IMR-90 (cell line): ENCODE measurements at regions not wholly inside any gene's neighbourhood (a gene's known extent, or its start where the extent isn't known, plus 50 kb on each side); places are given as distances from the start of the nearest gene placed in this dataset.

ENCODE experiments used
- ATAC-seq: fragments of 200-7000 bp; cut with Tn5 transposase; 2 replicates; pipeline ENCODE4 v1.9.1; 2020; ENCODE audit warnings: low read depth, mild to moderate bottlenecking, moderate library complexity
- BruUV-seq: library from RNA; stranded (reverse); fragments of 400-500 nt; replicated peaks from 2 replicates; lab custom pipeline; 2021; lab: Mats Ljungman, UMichigan
- CTCF ChIA-PET: fragments of 300-600 bp; formaldehyde crosslinking; extraction: SDS; loops from one replicate; lab custom pipeline; 2021; ENCODE audit warnings: antibody characterized with exemption; lab: Yijun Ruan, JAX
- POLR2A ChIA-PET: fragments of 300-600 bp; sonication (Branson Sonifier 250); formaldehyde crosslinking; loops from one replicate; lab custom pipeline; 2022; ENCODE audit warnings: antibody characterized with exemption; ENCODE audit not compliant: unreplicated experiment; lab: Charles Lee
- DNase-seq: peaks from one replicate; pipeline ENCODE4 v3.0.0; 2013
- H2AFZ ChIP-seq: replicated peaks from 2 replicates; pipeline ENCODE3; 2013; ENCODE audit warnings: low read length, mild to moderate bottlenecking; ENCODE audit not compliant: poor library complexity
- H2AK5ac ChIP-seq: 2 replicates; pipeline ENCODE4 v1.6.1; 2013; ENCODE audit warnings: low read depth, low read length, inconsistent platforms
- H2AK9ac ChIP-seq: replicated peaks from 2 replicates; pipeline ENCODE3; 2013; ENCODE audit warnings: mild to moderate bottlenecking, low read depth, low read length, moderate library complexity; ENCODE audit not compliant: poor library complexity
- H2BK120ac ChIP-seq: 2 replicates; pipeline ENCODE4 v1.6.1; 2013; ENCODE audit warnings: low read depth, low read length, inconsistent platforms
- H2BK15ac ChIP-seq: 3 replicates; pipeline ENCODE4 v1.6.1; 2013; ENCODE audit warnings: low read depth, low read length, inconsistent platforms
- H2BK20ac ChIP-seq: 2 replicates; pipeline ENCODE4 v1.6.1; 2013; ENCODE audit warnings: low read depth, mild to moderate bottlenecking, inconsistent platforms, low read length, moderate library complexity
- H2BK5ac ChIP-seq: 2 replicates; pipeline ENCODE4 v1.6.1; 2013; ENCODE audit warnings: mild to moderate bottlenecking, low read depth, low read length, inconsistent platforms; ENCODE audit not compliant: poor library complexity, severe bottlenecking
- H3K14ac ChIP-seq: replicated peaks from 2 replicates; pipeline ENCODE4 v1.6.1; 2013; ENCODE audit warnings: low read depth, low read length, inconsistent platforms
- H3K18ac ChIP-seq: 2 replicates; pipeline ENCODE4 v1.6.1; 2013; ENCODE audit warnings: low read depth, low read length, control low read depth
- H3K23ac ChIP-seq: 2 replicates; pipeline ENCODE4 v1.6.1; 2013; ENCODE audit warnings: low read depth, low read length, inconsistent platforms
- H3K27ac ChIP-seq: 2 replicates; pipeline ENCODE4 v1.5.1; 2013; ENCODE audit warnings: mild to moderate bottlenecking, control low read depth, low read length; ENCODE audit not compliant: insufficient read depth
- H3K27me3 ChIP-seq: 2 replicates; pipeline ENCODE4 v1.6.1; 2013; ENCODE audit warnings: low read length; ENCODE audit not compliant: control insufficient read depth, insufficient read depth
- H3K36me3 ChIP-seq: 2 replicates; pipeline ENCODE4 v1.6.1; 2013; ENCODE audit warnings: low read length, mixed read lengths; ENCODE audit not compliant: control insufficient read depth, insufficient read depth
- H3K4ac ChIP-seq: 2 replicates; pipeline ENCODE4 v1.6.1; 2013; ENCODE audit warnings: low read depth, low read length, inconsistent platforms
- H3K4me1 ChIP-seq: 2 replicates; pipeline ENCODE4 v1.6.1; 2013; ENCODE audit warnings: low read length, mixed read lengths; ENCODE audit not compliant: control insufficient read depth, insufficient read depth
- H3K4me2 ChIP-seq: 2 replicates; pipeline ENCODE4 v1.6.1; 2013; ENCODE audit warnings: low read depth, mild to moderate bottlenecking, control low read depth, low read length, moderate library complexity
- H3K4me3 ChIP-seq: 2 replicates; pipeline ENCODE4 v1.5.1; 2013; ENCODE audit warnings: low read depth, mild to moderate bottlenecking, control low read depth, low read length, moderate library complexity; ENCODE audit not compliant: insufficient read depth
- H3K56ac ChIP-seq: 2 replicates; pipeline ENCODE4 v1.6.1; 2013; ENCODE audit warnings: low read length, inconsistent platforms; ENCODE audit not compliant: insufficient read depth; ENCODE audit errors: extremely low read depth
- H3K79me1 ChIP-seq, 2 experiments: 2 replicates each; pipeline ENCODE4 v1.6.1; 2013; ENCODE audit warnings: low read length in 2 of 2, inconsistent platforms in 1 of 2, low read depth in 1 of 2
- H3K9ac ChIP-seq: 2 replicates; pipeline ENCODE4 v1.6.1; 2013; ENCODE audit warnings: low read depth, low read length, control low read depth
- H3K9me1 ChIP-seq: 2 replicates; pipeline ENCODE4 v1.6.1; 2013; ENCODE audit warnings: low read length, inconsistent platforms; ENCODE audit not compliant: insufficient read depth
- H3K9me3 ChIP-seq: 2 replicates; pipeline ENCODE4 v1.6.1; 2013; ENCODE audit warnings: low read length; ENCODE audit not compliant: control insufficient read depth, insufficient read depth
- H4K20me1 ChIP-seq: 2 replicates; pipeline ENCODE4 v1.6.1; 2013; ENCODE audit warnings: low read length, inconsistent platforms; ENCODE audit not compliant: insufficient read depth
- H4K5ac ChIP-seq: 2 replicates; pipeline ENCODE4 v1.6.1; 2013; ENCODE audit warnings: mild to moderate bottlenecking, low read depth, low read length, control low read depth
- H4K8ac ChIP-seq, 2 experiments: 2 replicates each; pipeline ENCODE4 v1.6.1; 2013; ENCODE audit warnings: low read depth in 2 of 2, low read length in 2 of 2, control low read depth in 1 of 2, inconsistent platforms in 1 of 2
- H4K91ac ChIP-seq: 2 replicates; pipeline ENCODE4 v1.6.1; 2013; ENCODE audit warnings: low read depth, low read length, inconsistent platforms; ENCODE audit not compliant: insufficient read depth
- CHD1 ChIP-seq: IDR thresholded peaks from 2 replicates; pipeline ENCODE4 v1.6.1; 2012; ENCODE audit warnings: low read depth, low read length, improper control_type of control experiment
- MAZ ChIP-seq: IDR thresholded peaks from 2 replicates; pipeline ENCODE4 v1.6.1; 2012; ENCODE audit warnings: low read depth, mild to moderate bottlenecking, low read length, improper control_type of control experiment, moderate library complexity, borderline replicate concordance
- RCOR1 ChIP-seq: IDR thresholded peaks from 2 replicates; pipeline ENCODE4 v1.6.1; 2012; ENCODE audit warnings: mild to moderate bottlenecking, low read length, improper control_type of control experiment; ENCODE audit not compliant: insufficient replicate concordance
- WGBS, 2 experiments: methylation state at CpG; one replicate each; pipeline versions ENCODE4 v1.1.5 to v1.1.7; 2013; ENCODE audit warnings: missing lambda C conversion rate in 2 of 2; ENCODE audit not compliant: insufficient read length in 1 of 2; ENCODE audit errors: extremely low coverage in 2 of 2; 5-methylcytosine and 5-hydroxymethylcytosine counted together
- dilution Hi-C: fragments of 300-500 bp; cut with HindIII; formaldehyde crosslinking; loops from one replicate; pipeline ENCODE4 v1.14.3; 2018; ENCODE audit warnings: low sequenced_read_pairs; ENCODE audit not compliant: unreplicated experiment
- in situ Hi-C: fragments of 300-500 bp; cut with MboI; formaldehyde crosslinking; loops from 3 replicates; pipeline ENCODE4 v1.14.3; 2019; ENCODE audit warnings: low sequenced_read_pairs, inconsistent platforms, mixed read lengths
- intact Hi-C: fragments of 100-400 bp; cut with micrococcal nuclease; formaldehyde crosslinking; loops from 2 replicates; pipeline ENCODE4 v1.10.0; 2022

- H3K56ac ChIP-seq, result no peak overlapping the region
- H3K4me2 ChIP-seq, result no peak overlapping the region
- H2BK120ac ChIP-seq, result no peak overlapping the region
- H4K20me1 ChIP-seq, result no peaks in the 10 kb centered on the region
- no peak overlapping the region for H4K5ac ChIP-seq
- H3K9ac ChIP-seq, result no peak overlapping the region
- no peak overlapping the region for H3K14ac ChIP-seq
- dilution Hi-C loops (no loop called here), in situ Hi-C loops (no loop called here), intact Hi-C loops (no loop called here)
- no peak overlapping the region for H3K23ac ChIP-seq
- no peak overlapping the region for H2BK20ac ChIP-seq
- H2BK5ac ChIP-seq, result no peak overlapping the region
- no peaks in the 10 kb centered on the region for H3K4me1 ChIP-seq
- no peak overlapping the region for H4K91ac ChIP-seq
- no peak overlapping the region for H3K18ac ChIP-seq
- WGBS, 2 experiments, result 0% methylated on average over 2 of the region's 8 CpGs; no CpG with 5 or more reads in 1 of the 2 experiments
- no peaks in the 10 kb centered on the region for H3K36me3 ChIP-seq
- no peak overlapping the region for H2AFZ ChIP-seq
- DNase-seq (no peak), ATAC-seq (no peak)
- H3K9me1 ChIP-seq, result no peaks in the 10 kb centered on the region
- H2AK9ac ChIP-seq, result no peak overlapping the region
- no peak overlapping the region for H2BK15ac ChIP-seq
- no peaks in the 10 kb centered on the region for H3K9me3 ChIP-seq
- TF ChIP-seq RCOR1 (no peak), CHD1 (no peak), MAZ (no peak)
- H2AK5ac ChIP-seq, result no peak overlapping the region
- ChIA-PET CTCF (interaction anchor here (0.6 to 1.0 kb wide), 2 partner anchors 10 to 636 kb away, joined by 3 to 5 read pairs; no protein-coding TSS in a partner anchor), POLR2A (no interaction called here)
- H3K27ac ChIP-seq, result no peak overlapping the region
- H3K4me3 ChIP-seq, result no peak overlapping the region
- no peak overlapping the region for H4K8ac ChIP-seq
- no peaks in the 10 kb centered on the region for H3K79me1 ChIP-seq
- BruUV-seq, result no TSS peak
- no peak overlapping the region for H3K4ac ChIP-seq
- no peaks in the 10 kb centered on the region for H3K27me3 ChIP-seq
These were observed 173.0 kb upstream of the GOT2 start for GRCh38 chr16:58906981-58907715.
